Astrocyte of the cerebellum (primary cell): ENCODE measurements at regions not wholly inside any gene's neighbourhood (a gene's known extent, or its start where the extent isn't known, plus 50 kb on each side); places are given as distances from the start of the nearest gene placed in this dataset.

Experiments used
- DNase-seq: peaks from one replicate; pipeline ENCODE4 v3.0.0-alpha.2; 2011; ENCODE audit warnings: low read depth
- H3K4me3 ChIP-seq: 2 replicates; pipeline ENCODE4 v1.5.1; 2011; ENCODE audit warnings: mild to moderate bottlenecking, low read depth, low read length, moderate library complexity
- in situ Hi-C: cut with HindIII; loops from 2 replicates; pipeline ENCODE4 v1.10.0; 2017; ENCODE audit warnings: low sequenced_read_pairs
- TF ChIP-seq, protein P1 (sequence below): IDR thresholded peaks from 2 replicates; pipeline ENCODE4 v1.5.1; 2012; ENCODE audit warnings: low read length, low read depth, moderate library complexity, mild to moderate bottlenecking; ENCODE audit errors: missing control alignments

- in situ Hi-C loops: no loop called here
- TF ChIP-seq, protein P1, sequence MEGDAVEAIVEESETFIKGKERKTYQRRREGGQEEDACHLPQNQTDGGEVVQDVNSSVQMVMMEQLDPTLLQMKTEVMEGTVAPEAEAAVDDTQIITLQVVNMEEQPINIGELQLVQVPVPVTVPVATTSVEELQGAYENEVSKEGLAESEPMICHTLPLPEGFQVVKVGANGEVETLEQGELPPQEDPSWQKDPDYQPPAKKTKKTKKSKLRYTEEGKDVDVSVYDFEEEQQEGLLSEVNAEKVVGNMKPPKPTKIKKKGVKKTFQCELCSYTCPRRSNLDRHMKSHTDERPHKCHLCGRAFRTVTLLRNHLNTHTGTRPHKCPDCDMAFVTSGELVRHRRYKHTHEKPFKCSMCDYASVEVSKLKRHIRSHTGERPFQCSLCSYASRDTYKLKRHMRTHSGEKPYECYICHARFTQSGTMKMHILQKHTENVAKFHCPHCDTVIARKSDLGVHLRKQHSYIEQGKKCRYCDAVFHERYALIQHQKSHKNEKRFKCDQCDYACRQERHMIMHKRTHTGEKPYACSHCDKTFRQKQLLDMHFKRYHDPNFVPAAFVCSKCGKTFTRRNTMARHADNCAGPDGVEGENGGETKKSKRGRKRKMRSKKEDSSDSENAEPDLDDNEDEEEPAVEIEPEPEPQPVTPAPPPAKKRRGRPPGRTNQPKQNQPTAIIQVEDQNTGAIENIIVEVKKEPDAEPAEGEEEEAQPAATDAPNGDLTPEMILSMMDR: no peak
- H3K4me3 ChIP-seq: no peak overlapping the region
- DNase-seq: no peak
These were observed 591.7 kb upstream of the DDX18 start for GRCh38 chr2:117222809-117223208.

GRCh38 chr2:117232305-117232704 is 582.2 kb upstream of the DDX18 start:
- DNase-seq: no peak
- in situ Hi-C loops: no loop called here
- TF ChIP-seq, protein P1: no peak

GRCh38 chr2:117257362-117257761 is 557.1 kb upstream of the DDX18 start:
- no peak for DNase-seq
- TF ChIP-seq, protein P1: no peak
- no peak overlapping the region for H3K4me3 ChIP-seq
- in situ Hi-C loops: no loop called here

More at GRCh38 chr2:117232305-117232704, 582.2 kb upstream of the DDX18 start:
- no peak overlapping the region for H3K4me3 ChIP-seq

- in situ Hi-C loops: no loop called here
- no peak overlapping the region for H3K4me3 ChIP-seq
- DNase-seq: no peak
- TF ChIP-seq, protein P1: no peak
These were observed 544.9 kb upstream of the DDX18 start for GRCh38 chr2:117269574-117269973.

DNA sequence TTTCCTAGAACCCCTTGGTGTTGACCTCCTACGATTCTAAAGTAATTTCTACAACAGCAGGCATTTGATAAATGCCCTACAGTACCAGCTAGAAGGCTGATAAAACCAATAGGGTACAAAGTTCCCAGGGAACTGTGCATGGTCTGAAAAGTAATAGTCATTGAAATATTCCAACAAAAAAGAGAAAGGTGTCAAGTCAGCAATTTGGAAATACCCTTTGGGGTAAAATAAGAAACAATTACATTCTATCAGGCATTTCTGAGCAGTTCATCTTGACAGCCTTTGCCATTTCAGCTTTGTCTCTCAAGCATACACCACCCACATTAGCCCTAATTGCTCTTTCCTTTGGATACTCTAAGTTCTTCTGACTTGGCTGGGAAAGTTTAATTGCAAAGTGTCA is 542.9 kb upstream of the DDX18 start:
- DNase-seq: no peak
- TF ChIP-seq, protein P1: no peak
- in situ Hi-C loops: no loop called here
- H3K4me3 ChIP-seq: no peak overlapping the region

GRCh38 chr2:117273009-117273671 is 541.4 kb upstream of the DDX18 start:
- no peak overlapping the region for H3K4me3 ChIP-seq
- in situ Hi-C loops: no loop called here
- TF ChIP-seq, protein P1: no peak
- DNase-seq: no peak
